IMR-90 (cell line): ENCODE measurements at regions not wholly inside any gene's neighbourhood (a gene's known extent, or its start where the extent isn't known, plus 50 kb on each side); places are given as distances from the start of the nearest gene placed in this dataset.

ENCODE experiments used
- BHLHE40 ChIP-seq: fragments of 150-350 bp; IDR thresholded peaks from 2 replicates; pipeline ENCODE4 v1.6.1; 2016; ENCODE audit warnings: mild to moderate bottlenecking, low read depth, low read length
- CEBPB ChIP-seq: IDR thresholded peaks from 2 replicates; pipeline ENCODE4 v1.6.1; 2012; ENCODE audit warnings: low read depth, low read length, improper control_type of control experiment
- FOS ChIP-seq: fragments of 150-350 bp; IDR thresholded peaks from 2 replicates; pipeline ENCODE4 v1.6.1; 2016; ENCODE audit warnings: low read depth, low read length
- POLR2A ChIP-seq: IDR thresholded peaks from 2 replicates; pipeline ENCODE4 v1.6.1; 2012; ENCODE audit warnings: mild to moderate bottlenecking, low read depth, low read length
- RFX5 ChIP-seq: IDR thresholded peaks from 2 replicates; pipeline ENCODE4 v1.8.0; 2012; ENCODE audit warnings: low read depth, mild to moderate bottlenecking, low read length, moderate library complexity
- TF ChIP-seq, protein P1 (sequence below): conservative IDR thresholded peaks from 2 replicates; pipeline ENCODE4 v1.5.1; 2012; ENCODE audit warnings: mild to moderate bottlenecking, low read depth, low read length, improper control_type of control experiment
- TF ChIP-seq, protein P2 (sequence below): fragments of 150-350 bp; IDR thresholded peaks from 2 replicates; pipeline ENCODE4 v1.6.1; 2017; ENCODE audit warnings: mild to moderate bottlenecking, antibody characterized with exemption, low read length, low read depth

DNA sequence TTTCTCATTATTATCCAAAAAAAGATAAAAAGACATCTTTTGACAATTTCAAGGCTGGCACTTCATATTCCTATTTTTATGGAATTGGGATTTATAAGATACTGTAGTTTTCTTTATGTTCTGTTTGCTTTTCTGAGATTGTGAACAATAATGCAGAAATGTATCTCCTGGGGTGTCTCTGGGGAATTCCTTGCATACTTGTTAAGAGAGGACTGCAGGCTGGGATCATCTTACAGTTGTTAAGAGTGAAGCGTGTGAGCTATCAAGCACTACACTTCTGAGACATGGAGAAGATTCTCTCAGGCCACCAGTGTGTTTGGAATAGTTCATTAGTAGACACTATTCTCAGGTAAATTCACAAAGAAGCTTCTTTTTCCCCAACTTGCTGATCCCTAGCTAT is 963.3 kb upstream of the GJE1 start:
- TF ChIP-seq, protein P1, sequence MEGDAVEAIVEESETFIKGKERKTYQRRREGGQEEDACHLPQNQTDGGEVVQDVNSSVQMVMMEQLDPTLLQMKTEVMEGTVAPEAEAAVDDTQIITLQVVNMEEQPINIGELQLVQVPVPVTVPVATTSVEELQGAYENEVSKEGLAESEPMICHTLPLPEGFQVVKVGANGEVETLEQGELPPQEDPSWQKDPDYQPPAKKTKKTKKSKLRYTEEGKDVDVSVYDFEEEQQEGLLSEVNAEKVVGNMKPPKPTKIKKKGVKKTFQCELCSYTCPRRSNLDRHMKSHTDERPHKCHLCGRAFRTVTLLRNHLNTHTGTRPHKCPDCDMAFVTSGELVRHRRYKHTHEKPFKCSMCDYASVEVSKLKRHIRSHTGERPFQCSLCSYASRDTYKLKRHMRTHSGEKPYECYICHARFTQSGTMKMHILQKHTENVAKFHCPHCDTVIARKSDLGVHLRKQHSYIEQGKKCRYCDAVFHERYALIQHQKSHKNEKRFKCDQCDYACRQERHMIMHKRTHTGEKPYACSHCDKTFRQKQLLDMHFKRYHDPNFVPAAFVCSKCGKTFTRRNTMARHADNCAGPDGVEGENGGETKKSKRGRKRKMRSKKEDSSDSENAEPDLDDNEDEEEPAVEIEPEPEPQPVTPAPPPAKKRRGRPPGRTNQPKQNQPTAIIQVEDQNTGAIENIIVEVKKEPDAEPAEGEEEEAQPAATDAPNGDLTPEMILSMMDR: no peak
- TF ChIP-seq FOS: no peak
- TF ChIP-seq RFX5: no peak
- TF ChIP-seq BHLHE40: no peak
- no peak for TF ChIP-seq CEBPB
- TF ChIP-seq, protein P2, sequence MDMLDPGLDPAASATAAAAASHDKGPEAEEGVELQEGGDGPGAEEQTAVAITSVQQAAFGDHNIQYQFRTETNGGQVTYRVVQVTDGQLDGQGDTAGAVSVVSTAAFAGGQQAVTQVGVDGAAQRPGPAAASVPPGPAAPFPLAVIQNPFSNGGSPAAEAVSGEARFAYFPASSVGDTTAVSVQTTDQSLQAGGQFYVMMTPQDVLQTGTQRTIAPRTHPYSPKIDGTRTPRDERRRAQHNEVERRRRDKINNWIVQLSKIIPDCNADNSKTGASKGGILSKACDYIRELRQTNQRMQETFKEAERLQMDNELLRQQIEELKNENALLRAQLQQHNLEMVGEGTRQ: no peak
- no peak for TF ChIP-seq POLR2A
